ENCODE measurements at regions not wholly inside any gene's neighbourhood (a gene's known extent, or its start where the extent isn't known, plus 50 kb on each side); places are given as distances from the start of the nearest gene placed in this dataset.

- no peak for TF ChIP-seq CTCF (IDR thresholded peaks at IDR 0.05; ENCODE audit: insufficient read depth, missing control alignments)
- no peak for FAIRE-seq
- DNase-seq (ENCODE audit: insufficient read length, low spot score), result no peak
These were observed 96.7 kb downstream of the SLC25A47 start for GRCh38 chr14:100419856-100420255.

- DNase-seq (ENCODE audit: insufficient read length, low spot score) (no peak), FAIRE-seq (no peak)
- no peak for TF ChIP-seq CTCF (IDR thresholded peaks at IDR 0.05; ENCODE audit: insufficient read depth, missing control alignments)
These were observed 98.8 kb downstream of the SLC25A47 start for GRCh38 chr14:100421756-100422470.

- no peak for DNase-seq (ENCODE audit: insufficient read length, low spot score)
- TF ChIP-seq CTCF (IDR thresholded peaks at IDR 0.05; ENCODE audit: insufficient read depth, missing control alignments), result no peak
- FAIRE-seq, result no peak
These were observed 99.6 kb downstream of the SLC25A47 start for GRCh38 chr14:100422556-100423316.

GRCh38 chr14:100423317-100424010, 100.3 kb downstream of the SLC25A47 start:
- FAIRE-seq, result no peak
- DNase-seq (ENCODE audit: insufficient read length, low spot score), result no peak
- no peak for TF ChIP-seq CTCF (IDR thresholded peaks at IDR 0.05; ENCODE audit: insufficient read depth, missing control alignments)

GRCh38 chr14:100424504-100425428, 101.6 kb downstream of the SLC25A47 start:
- TF ChIP-seq CTCF (IDR thresholded peaks at IDR 0.05; ENCODE audit: insufficient read depth, missing control alignments), result no peak
- FAIRE-seq, result no peak
- no peak for DNase-seq (ENCODE audit: insufficient read length, low spot score)

GRCh38 chr14:100425429-100425827, 102.3 kb downstream of the SLC25A47 start:
- DNase-seq (ENCODE audit: insufficient read length, low spot score), result no peak

More at GRCh38 chr14:100425429-100425827, 102.3 kb downstream of the SLC25A47 start:
- TF ChIP-seq CTCF (IDR thresholded peaks at IDR 0.05; ENCODE audit: insufficient read depth, missing control alignments), result no peak
- no peak for FAIRE-seq

Measured in D721Med (cell line).